ENCODE measurements at regions not wholly inside any gene's neighbourhood (a gene's known extent, or its start where the extent isn't known, plus 50 kb on each side); places are given as distances from the start of the nearest gene placed in this dataset.
"Not testable (repeated sequence)": the region's sequence is repeated elsewhere in the genome, so short reads cannot be mapped to it uniquely, and the experiment has no call there.

DNA sequence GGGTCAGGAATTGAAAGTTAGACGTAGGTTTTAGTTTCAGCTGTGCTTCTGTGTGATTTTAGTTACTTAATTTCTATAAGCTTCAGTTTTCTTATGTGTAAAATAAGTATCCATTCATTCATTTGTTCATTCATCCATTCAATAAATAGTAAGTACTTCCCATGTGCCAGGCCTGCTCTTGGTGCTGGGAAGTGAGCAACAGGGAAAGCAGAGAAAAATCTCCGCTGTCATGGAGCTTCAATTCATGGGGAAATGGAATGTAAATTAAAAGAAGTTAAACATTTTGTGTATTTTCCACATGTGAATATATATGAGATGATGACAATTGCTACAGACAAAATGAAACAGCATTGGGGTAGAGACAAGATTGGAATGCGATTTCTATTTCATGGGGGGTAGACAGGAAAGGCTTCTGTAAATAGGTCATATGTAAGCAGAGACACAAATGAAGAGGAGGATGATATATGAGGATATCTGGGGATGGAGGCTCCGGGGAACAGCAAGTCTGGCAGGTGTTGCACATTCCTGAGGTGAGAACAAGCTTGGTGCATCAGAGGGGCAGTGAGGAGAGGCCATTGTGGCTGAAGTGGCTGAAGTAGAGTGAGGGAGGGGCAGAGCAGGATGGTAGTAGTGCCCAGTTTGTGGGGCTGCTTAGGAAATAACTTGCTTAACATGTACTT is 66.2 kb downstream of the FHIP1A start:
- Histone ChIP-seq H3K4me1 (ENCODE audit: control insufficient read depth in 3 of 3, insufficient read depth in 3 of 3, low read length in 3 of 3) (peaks cover 7 to 22% (median 12%) of the 10 kb centered on the region in 3 donors), H3K9ac (ENCODE audit: low read depth in 1 of 3, low read length in 3 of 3) (no peak overlapping the region), H3K4me3 (ENCODE audit: low read length in 3 of 3) (no peak overlapping the region), H3K9me3 (ENCODE audit: control insufficient read depth in 3 of 3, low read length in 3 of 3) (no peaks in the 10 kb centered on the region), H3K27me3 (ENCODE audit: control insufficient read depth in 3 of 3, insufficient read depth in 3 of 3, low read length in 3 of 3) (no peaks in the 10 kb centered on the region), H3K27ac (ENCODE audit: low read depth, low read length) (no peak overlapping the region), H3K36me3 (ENCODE audit: control insufficient read depth in 3 of 3, insufficient read depth in 3 of 3, low read length in 3 of 3) (no peaks in the 10 kb centered on the region)

DNA sequence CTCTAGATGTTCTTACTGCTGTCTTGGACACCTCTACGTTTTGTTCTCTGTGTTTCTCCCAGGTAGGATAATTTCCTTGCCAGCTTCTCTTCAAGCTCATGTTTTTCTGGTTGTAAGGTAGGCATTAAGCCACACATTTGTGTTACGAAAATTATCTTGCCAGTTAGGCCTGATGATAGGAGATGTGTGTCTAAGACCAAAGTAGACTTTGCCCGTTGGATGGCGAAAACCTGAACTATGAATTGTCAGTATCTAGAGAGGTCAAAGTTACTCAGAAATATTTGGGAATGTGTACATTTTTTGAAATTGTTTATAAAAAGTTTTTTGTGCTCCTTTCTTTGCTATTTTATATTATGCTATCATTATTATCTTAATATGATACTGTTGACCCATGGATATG is 72.8 kb downstream of the FHIP1A start:
- peaks cover 0 to 13% (median 10%) of the 10 kb centered on the region in 3 donors for H3K4me1 ChIP-seq (ENCODE audit: control insufficient read depth in 3 of 3, insufficient read depth in 3 of 3, low read length in 3 of 3)

DNA sequence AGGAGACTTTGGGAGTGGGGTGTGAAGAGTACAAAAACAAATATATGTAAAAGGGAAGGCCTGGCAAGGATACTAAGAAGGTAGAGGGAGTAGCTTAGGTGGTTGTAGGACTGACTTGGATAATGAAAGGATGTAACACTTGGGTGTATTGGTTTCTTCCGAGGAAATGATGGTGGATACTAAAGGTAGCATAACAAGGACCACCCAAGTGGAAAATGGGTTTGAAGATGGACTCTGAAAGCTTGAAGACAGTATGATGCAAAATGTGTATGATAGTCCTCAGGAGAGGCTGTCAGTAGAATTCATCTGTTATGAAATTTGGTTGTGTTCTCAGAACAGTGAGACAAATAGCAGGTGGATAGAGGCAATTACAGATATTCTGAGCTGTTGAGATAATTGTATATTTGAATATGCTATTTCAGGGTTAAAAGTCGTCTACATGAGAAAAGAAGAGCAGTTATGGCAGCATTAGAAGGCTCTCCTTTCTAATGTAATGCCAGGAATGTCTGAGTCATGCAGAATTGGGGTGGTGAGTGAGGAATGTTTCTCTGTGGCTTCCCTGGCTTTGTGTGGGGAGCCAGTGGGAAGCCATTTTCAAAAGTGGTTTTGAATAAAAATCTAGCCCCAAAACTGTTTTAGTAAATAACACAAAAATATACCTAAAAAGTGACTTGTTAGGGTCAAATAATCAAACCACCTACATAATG is 75.6 kb downstream of the FHIP1A start:
- Histone ChIP-seq H3K4me1 (ENCODE audit: control insufficient read depth in 3 of 3, insufficient read depth in 3 of 3, low read length in 3 of 3) (peaks cover 0 to 20% (median 10%) of the 10 kb centered on the region in 3 donors), H3K4me3 (ENCODE audit: low read length in 3 of 3) (no peak overlapping the region), H3K9ac (ENCODE audit: low read depth in 1 of 3, low read length in 3 of 3) (no peak overlapping the region), H3K9me3 (ENCODE audit: control insufficient read depth in 3 of 3, low read length in 3 of 3) (no peaks in the 10 kb centered on the region), H3K36me3 (ENCODE audit: control insufficient read depth in 3 of 3, insufficient read depth in 3 of 3, low read length in 3 of 3) (peaks cover 0 to 4% (median 0%) of the 10 kb centered on the region in 3 donors), H3K27ac (ENCODE audit: low read depth, low read length) (no peak overlapping the region), H3K27me3 (ENCODE audit: control insufficient read depth in 3 of 3, insufficient read depth in 3 of 3, low read length in 3 of 3) (no peaks in the 10 kb centered on the region)

More for the DNA sequence above, 72.8 kb downstream of the FHIP1A start:
- H3K27ac ChIP-seq (ENCODE audit: low read depth, low read length), result no peak overlapping the region
- no peak overlapping the region for H3K9ac ChIP-seq (ENCODE audit: low read depth in 1 of 3, low read length in 3 of 3)
- no peak overlapping the region for H3K4me3 ChIP-seq (ENCODE audit: low read length in 3 of 3)
- no peaks in the 10 kb centered on the region for H3K9me3 ChIP-seq (ENCODE audit: control insufficient read depth in 3 of 3, low read length in 3 of 3)
- no peaks in the 10 kb centered on the region for H3K36me3 ChIP-seq (ENCODE audit: control insufficient read depth in 3 of 3, insufficient read depth in 3 of 3, low read length in 3 of 3)
- no peaks in the 10 kb centered on the region for H3K27me3 ChIP-seq (ENCODE audit: control insufficient read depth in 3 of 3, insufficient read depth in 3 of 3, low read length in 3 of 3)

DNA sequence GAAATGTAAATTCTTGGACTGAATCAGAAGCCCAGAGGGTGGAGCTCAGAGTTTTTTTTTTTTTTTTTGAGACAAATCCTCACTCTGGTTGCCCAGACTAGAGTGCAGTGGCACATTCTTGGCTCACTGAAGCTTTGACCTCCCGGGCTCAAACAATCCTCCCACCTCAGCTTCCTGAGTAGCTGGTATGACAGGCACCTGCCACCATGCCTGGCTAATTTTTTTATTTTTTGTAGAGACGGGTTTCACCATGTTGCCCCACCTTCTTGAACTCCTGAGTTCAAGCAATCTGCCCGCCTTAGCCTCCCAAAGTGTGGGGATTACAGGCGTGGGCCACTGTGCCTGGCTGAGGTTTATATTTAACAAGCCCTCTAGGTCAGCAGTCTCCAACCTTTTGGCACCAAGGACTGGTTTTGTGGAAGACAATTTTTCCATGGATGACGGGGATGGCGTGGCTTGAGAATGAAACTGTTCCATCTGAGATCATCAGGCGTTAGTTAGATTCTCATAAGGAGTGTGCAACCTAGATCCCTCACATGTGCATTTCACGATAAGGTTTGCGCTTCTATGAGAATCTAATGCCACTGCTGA is 76.7 kb downstream of the FHIP1A start:
- H3K27me3 ChIP-seq (ENCODE audit: control insufficient read depth in 3 of 3, insufficient read depth in 3 of 3, low read length in 3 of 3), result no peaks in the 10 kb centered on the region
- H3K9me3 ChIP-seq (ENCODE audit: control insufficient read depth in 3 of 3, low read length in 3 of 3), result no peaks in the 10 kb centered on the region
- no peak overlapping the region for H3K4me3 ChIP-seq (ENCODE audit: low read length in 3 of 3)
- H3K36me3 ChIP-seq (ENCODE audit: control insufficient read depth in 3 of 3, insufficient read depth in 3 of 3, low read length in 3 of 3), result peaks cover 0 to 12% (median 2%) of the 10 kb centered on the region in 3 donors
- H3K27ac ChIP-seq (ENCODE audit: low read depth, low read length), result peak overlapping the region; percentile 32
- H3K4me1 ChIP-seq (ENCODE audit: control insufficient read depth in 3 of 3, insufficient read depth in 3 of 3, low read length in 3 of 3), result peaks cover 0 to 20% (median 10%) of the 10 kb centered on the region in 3 donors
- H3K9ac ChIP-seq (ENCODE audit: low read depth in 1 of 3, low read length in 3 of 3), result no peak overlapping the region

DNA sequence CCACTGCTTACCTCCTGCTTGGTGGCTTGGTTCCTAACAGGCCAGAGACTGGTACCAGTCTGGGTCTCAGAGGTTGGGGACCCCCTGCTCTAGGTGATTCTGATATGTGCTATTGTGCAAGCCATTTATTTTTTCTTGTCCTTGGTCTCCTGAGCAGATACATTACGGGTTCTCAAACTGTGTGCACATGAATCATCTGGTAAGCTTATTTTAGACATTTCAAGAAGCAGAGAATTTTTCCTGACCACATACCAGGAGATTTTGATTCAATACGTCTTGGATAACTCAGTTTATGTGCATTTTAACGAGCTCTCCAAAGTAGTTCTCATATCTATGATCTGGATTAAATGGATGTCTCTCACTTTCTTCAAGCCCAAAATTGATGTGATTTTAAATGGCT is 77.2 kb downstream of the FHIP1A start:
- no peaks in the 10 kb centered on the region for H3K27me3 ChIP-seq (ENCODE audit: control insufficient read depth in 3 of 3, insufficient read depth in 3 of 3, low read length in 3 of 3)
- H3K36me3 ChIP-seq (ENCODE audit: control insufficient read depth in 3 of 3, insufficient read depth in 3 of 3, low read length in 3 of 3), result peaks cover 0 to 12% (median 2%) of the 10 kb centered on the region in 3 donors
- peaks cover 0 to 20% (median 10%) of the 10 kb centered on the region in 3 donors for H3K4me1 ChIP-seq (ENCODE audit: control insufficient read depth in 3 of 3, insufficient read depth in 3 of 3, low read length in 3 of 3)
- H3K9ac ChIP-seq (ENCODE audit: low read depth in 1 of 3, low read length in 3 of 3), result no peak overlapping the region
- H3K4me3 ChIP-seq (ENCODE audit: low read length in 3 of 3), result no peak overlapping the region
- peak overlapping the region; percentile 32 for H3K27ac ChIP-seq (ENCODE audit: low read depth, low read length)
- H3K9me3 ChIP-seq (ENCODE audit: control insufficient read depth in 3 of 3, low read length in 3 of 3), result no peaks in the 10 kb centered on the region

DNA sequence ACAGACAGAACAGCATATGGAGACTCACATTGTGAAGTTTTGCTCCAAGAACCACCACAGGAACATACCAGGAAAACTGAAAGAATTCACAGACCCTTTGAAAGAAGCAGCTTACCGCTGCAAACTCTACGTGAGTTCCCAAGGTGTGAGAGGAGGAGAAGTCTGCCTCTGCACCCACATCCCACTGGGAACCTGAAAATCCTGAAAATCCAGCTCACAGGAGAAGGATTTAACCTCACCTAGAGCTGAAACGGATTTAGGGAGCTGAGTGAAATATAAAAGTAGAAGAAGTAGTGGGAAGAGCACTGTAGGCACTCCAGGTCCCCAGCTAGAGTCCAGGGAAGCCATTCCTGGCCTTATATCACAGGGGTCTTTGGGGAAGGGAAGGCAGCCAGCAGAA is 80.0 kb downstream of the FHIP1A start:
- H3K36me3 ChIP-seq (ENCODE audit: control insufficient read depth in 3 of 3, insufficient read depth in 3 of 3, low read length in 3 of 3), result peaks cover 0 to 12% (median 2%) of the 10 kb centered on the region in 3 donors
- peaks cover 0 to 20% (median 10%) of the 10 kb centered on the region in 3 donors for H3K4me1 ChIP-seq (ENCODE audit: control insufficient read depth in 3 of 3, insufficient read depth in 3 of 3, low read length in 3 of 3)
- no peaks in the 10 kb centered on the region for H3K9me3 ChIP-seq (ENCODE audit: control insufficient read depth in 3 of 3, low read length in 3 of 3)
- H3K9ac ChIP-seq (ENCODE audit: low read depth in 1 of 3, low read length in 3 of 3), result no peak overlapping the region
- H3K27ac ChIP-seq (ENCODE audit: low read depth, low read length), result peak overlapping the region; percentile 59
- H3K4me3 ChIP-seq (ENCODE audit: low read length in 3 of 3), result no peak overlapping the region
- H3K27me3 ChIP-seq (ENCODE audit: control insufficient read depth in 3 of 3, insufficient read depth in 3 of 3, low read length in 3 of 3), result no peaks in the 10 kb centered on the region

DNA sequence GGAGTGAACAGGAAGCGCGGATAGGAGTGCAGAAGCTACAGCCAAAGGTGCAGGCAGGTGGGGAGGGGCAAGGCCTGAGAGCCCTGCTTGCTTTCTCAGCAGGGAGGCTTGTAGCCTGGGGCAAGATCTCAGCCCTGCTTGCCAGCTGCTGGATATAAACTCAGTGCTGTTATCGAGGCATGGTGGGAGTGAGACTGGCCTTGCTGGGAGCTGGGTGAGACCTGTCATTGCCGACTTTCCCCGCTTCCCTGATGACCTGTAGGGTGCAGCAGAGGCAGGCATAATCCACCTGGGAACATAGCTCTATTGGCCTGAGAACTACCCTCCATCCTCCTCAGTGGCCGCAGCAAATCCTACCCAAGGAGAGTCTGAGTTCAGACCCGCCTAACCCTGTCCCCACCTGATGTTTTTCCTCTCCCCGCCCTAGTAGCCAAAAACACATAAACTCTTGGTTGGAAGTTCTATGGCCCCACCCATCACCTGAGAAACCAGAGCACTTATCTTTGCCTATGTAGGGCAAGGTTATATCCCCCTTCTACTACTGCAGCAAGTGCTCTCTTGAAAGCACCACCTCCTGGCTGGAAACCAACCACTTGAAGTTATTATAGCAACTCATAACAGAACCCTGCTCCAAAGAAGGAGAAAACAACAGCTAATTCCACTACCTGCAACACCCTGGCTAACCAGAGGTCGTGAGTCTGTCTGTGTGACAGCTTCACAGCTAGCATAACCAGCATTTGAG is 80.7 kb downstream of the FHIP1A start:
- Histone ChIP-seq H3K36me3 (ENCODE audit: control insufficient read depth in 3 of 3, insufficient read depth in 3 of 3, low read length in 3 of 3) (peaks cover 0 to 12% (median 2%) of the 10 kb centered on the region in 3 donors), H3K27me3 (ENCODE audit: control insufficient read depth in 3 of 3, insufficient read depth in 3 of 3, low read length in 3 of 3) (no peaks in the 10 kb centered on the region), H3K4me1 (ENCODE audit: control insufficient read depth in 3 of 3, insufficient read depth in 3 of 3, low read length in 3 of 3) (peaks cover 0 to 14% (median 9%) of the 10 kb centered on the region in 3 donors), H3K27ac (ENCODE audit: low read depth, low read length) (no peak overlapping the region), H3K9ac (ENCODE audit: low read depth in 1 of 3, low read length in 3 of 3) (no peak overlapping the region), H3K9me3 (ENCODE audit: control insufficient read depth in 3 of 3, low read length in 3 of 3) (no peaks in the 10 kb centered on the region), H3K4me3 (ENCODE audit: low read length in 3 of 3) (no peak overlapping the region)

DNA sequence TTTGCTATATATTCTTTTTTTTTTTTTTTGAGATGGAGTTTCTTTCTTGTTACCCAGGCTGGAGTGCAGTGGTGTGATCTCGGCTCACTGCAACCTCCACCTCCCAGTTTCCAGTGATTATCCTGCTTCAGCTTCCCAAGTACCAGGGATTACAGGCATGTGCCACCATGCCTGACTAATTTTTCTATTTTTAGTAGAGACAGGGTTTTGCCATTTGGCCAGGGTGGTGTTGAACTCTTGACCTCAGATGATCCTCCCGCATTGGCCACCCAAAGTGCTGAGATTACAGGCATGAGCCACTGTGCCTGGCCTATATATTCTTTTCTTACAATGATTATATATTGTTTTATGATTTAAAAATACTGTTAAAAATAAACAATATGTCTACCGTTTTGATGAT is 86.6 kb downstream of the FHIP1A start:
- not testable (repeated sequence) for H3K27me3 ChIP-seq (ENCODE audit: control insufficient read depth in 3 of 3, insufficient read depth in 3 of 3, low read length in 3 of 3); H3K9me3 ChIP-seq (ENCODE audit: control insufficient read depth in 3 of 3, low read length in 3 of 3); H3K36me3 ChIP-seq (ENCODE audit: control insufficient read depth in 3 of 3, insufficient read depth in 3 of 3, low read length in 3 of 3); H3K9ac ChIP-seq (ENCODE audit: low read depth in 1 of 3, low read length in 3 of 3); H3K4me3 ChIP-seq (ENCODE audit: low read length in 3 of 3); H3K4me1 ChIP-seq (ENCODE audit: control insufficient read depth in 3 of 3, insufficient read depth in 3 of 3, low read length in 3 of 3)
- peak overlapping the region; percentile 71 for H3K27ac ChIP-seq (ENCODE audit: low read depth, low read length)

DNA sequence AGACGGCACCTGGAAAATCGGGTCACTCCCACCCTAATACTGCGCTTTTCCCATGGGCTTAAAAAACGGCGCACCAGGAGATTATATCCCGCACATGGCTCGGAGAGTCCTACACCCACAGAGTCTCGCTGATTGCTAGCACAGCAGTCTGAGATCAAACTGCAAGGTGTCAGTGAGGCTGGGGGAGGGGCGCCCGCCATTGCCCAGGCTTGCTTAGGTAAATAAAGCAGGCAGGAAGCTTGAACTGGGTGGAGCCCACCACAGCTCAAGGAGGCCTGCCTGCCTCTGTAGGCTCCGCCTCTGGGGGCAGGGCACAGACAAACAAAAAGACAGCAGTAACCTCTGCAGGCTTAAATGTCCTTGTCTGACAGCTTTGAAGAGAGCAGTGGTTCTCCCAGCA is 102.6 kb downstream of the FHIP1A start:
- H3K9me3 ChIP-seq (ENCODE audit: control insufficient read depth in 3 of 3, low read length in 3 of 3); H3K36me3 ChIP-seq (ENCODE audit: control insufficient read depth in 3 of 3, insufficient read depth in 3 of 3, low read length in 3 of 3); H3K4me3 ChIP-seq (ENCODE audit: low read length in 3 of 3); H3K4me1 ChIP-seq (ENCODE audit: control insufficient read depth in 3 of 3, insufficient read depth in 3 of 3, low read length in 3 of 3); H3K9ac ChIP-seq (ENCODE audit: low read depth in 1 of 3, low read length in 3 of 3); H3K27ac ChIP-seq (ENCODE audit: low read depth, low read length); H3K27me3 ChIP-seq (ENCODE audit: control insufficient read depth in 3 of 3, insufficient read depth in 3 of 3, low read length in 3 of 3): not testable (repeated sequence)
